Keratinocyte (primary cell): ENCODE measurements at regions not wholly inside any gene's neighbourhood (a gene's known extent, or its start where the extent isn't known, plus 50 kb on each side); places are given as distances from the start of the nearest gene placed in this dataset.

Experiments
- DNase-seq: peaks from one replicate; pipeline ENCODE4 v3.0.0-alpha.2; 2011; ENCODE audit warnings: low read depth, missing footprints, low spot score
- FAIRE-seq: peaks from 2 replicates; lab custom pipeline; 2011; peaks lifted over from hg19 to GRCh38; lab: Jason Lieb, UNC
- H2AFZ ChIP-seq: 2 replicates; pipeline ENCODE4 v1.6.0; 2012; ENCODE audit warnings: low read length, control low read depth, inconsistent platforms; ENCODE audit not compliant: control insufficient read depth
- H3K27ac ChIP-seq: 2 replicates; pipeline ENCODE4 v1.5.1; 2011; ENCODE audit warnings: low read length; ENCODE audit not compliant: control insufficient read depth, insufficient read depth
- H3K27me3 ChIP-seq: 3 replicates; pipeline ENCODE4 v1.6.0; 2011; ENCODE audit warnings: low read length; ENCODE audit not compliant: control insufficient read depth, insufficient read depth; ENCODE audit errors: extremely low read depth
- H3K36me3 ChIP-seq, 2 experiments: 2 replicates in 1 of 2; 3 replicates in 1 of 2; pipeline ENCODE4 v1.5.1; 2011; ENCODE audit warnings: low read length in 2 of 2, mild to moderate bottlenecking in 1 of 2; ENCODE audit not compliant: control insufficient read depth in 2 of 2, insufficient read depth in 2 of 2; ENCODE audit errors: extremely low read depth in 1 of 2
- H3K4me1 ChIP-seq: 3 replicates; pipeline ENCODE4 v1.5.1; 2011; ENCODE audit warnings: low read length; ENCODE audit not compliant: control insufficient read depth, insufficient read depth; ENCODE audit errors: extremely low read depth
- H3K4me2 ChIP-seq: 3 replicates; pipeline ENCODE4 v1.6.0; 2011; ENCODE audit warnings: low read depth, low read length; ENCODE audit not compliant: control insufficient read depth, insufficient read depth; ENCODE audit errors: extremely low read depth
- H3K4me3 ChIP-seq, 3 experiments: fragments of 200-600 bp in 1 of 3; sonication (generic) in 1 of 3; 2 replicates in 2 of 3; 3 replicates in 1 of 3; pipeline ENCODE4 v1.5.1; 2011 to 2016; ENCODE audit warnings: low read length in 3 of 3, mild to moderate bottlenecking in 3 of 3, control low read depth in 2 of 3, inconsistent platforms in 1 of 3, low read depth in 1 of 3, mixed read lengths in 1 of 3, mixed run types in 1 of 3, moderate library complexity in 1 of 3; ENCODE audit not compliant: control insufficient read depth in 2 of 3, insufficient read depth in 2 of 3; ENCODE audit errors: extremely low read depth in 1 of 3
- H3K79me2 ChIP-seq: 2 replicates; pipeline ENCODE4 v1.6.0; 2012; ENCODE audit warnings: low read length; ENCODE audit not compliant: control insufficient read depth, insufficient read depth
- H3K9ac ChIP-seq: 3 replicates; pipeline ENCODE4 v1.6.0; 2011; ENCODE audit warnings: low read length; ENCODE audit not compliant: control insufficient read depth, insufficient read depth; ENCODE audit errors: extremely low read depth
- H3K9me1 ChIP-seq: 3 replicates; pipeline ENCODE4 v1.6.0; 2011; ENCODE audit warnings: low read length; ENCODE audit not compliant: control insufficient read depth, insufficient read depth; ENCODE audit errors: extremely low read depth
- H3K9me3 ChIP-seq: 2 replicates; pipeline ENCODE4 v1.5.1; 2012; ENCODE audit warnings: low read depth, low read length; ENCODE audit not compliant: control insufficient read depth
- H4K20me1 ChIP-seq: 3 replicates; pipeline ENCODE4 v1.6.0; 2011; ENCODE audit warnings: low read length; ENCODE audit not compliant: control insufficient read depth, insufficient read depth; ENCODE audit errors: extremely low read depth
- EZH2 ChIP-seq: IDR thresholded peaks from one replicate; pipeline ENCODE4 v1.6.1; 2012; ENCODE audit warnings: inconsistent platforms, mild to moderate bottlenecking, low read length, moderate library complexity
- dilution Hi-C: fragments of 300-500 bp; cut with MboI; formaldehyde crosslinking; loops from one replicate; pipeline ENCODE4 v1.7.0; 2020; ENCODE audit warnings: low sequenced_read_pairs; ENCODE audit not compliant: extremely low pct_ligation_motif_present
- TF ChIP-seq, protein P1 (sequence below), 3 experiments: IDR thresholded peaks in 1 of 3; conservative IDR thresholded peaks in 1 of 3; optimal IDR thresholded peaks in 1 of 3; 2 replicates in 2 of 3; 3 replicates in 1 of 3; pipeline versions ENCODE3 to v1.5.1; 2011; ENCODE audit warnings: low read length in 3 of 3, mild to moderate bottlenecking in 3 of 3, moderate library complexity in 2 of 3, control low read depth in 1 of 3, inconsistent platforms in 1 of 3; ENCODE audit not compliant: insufficient read depth in 2 of 3; ENCODE audit errors: extremely low read depth in 1 of 3

- DNase-seq (no peak), FAIRE-seq (no peak)
- H3K9me1 ChIP-seq = no peaks in the 10 kb centered on the region
- H3K4me2 ChIP-seq = no peak overlapping the region
- TF ChIP-seq EZH2 = no peak
- TF ChIP-seq, protein P1, sequence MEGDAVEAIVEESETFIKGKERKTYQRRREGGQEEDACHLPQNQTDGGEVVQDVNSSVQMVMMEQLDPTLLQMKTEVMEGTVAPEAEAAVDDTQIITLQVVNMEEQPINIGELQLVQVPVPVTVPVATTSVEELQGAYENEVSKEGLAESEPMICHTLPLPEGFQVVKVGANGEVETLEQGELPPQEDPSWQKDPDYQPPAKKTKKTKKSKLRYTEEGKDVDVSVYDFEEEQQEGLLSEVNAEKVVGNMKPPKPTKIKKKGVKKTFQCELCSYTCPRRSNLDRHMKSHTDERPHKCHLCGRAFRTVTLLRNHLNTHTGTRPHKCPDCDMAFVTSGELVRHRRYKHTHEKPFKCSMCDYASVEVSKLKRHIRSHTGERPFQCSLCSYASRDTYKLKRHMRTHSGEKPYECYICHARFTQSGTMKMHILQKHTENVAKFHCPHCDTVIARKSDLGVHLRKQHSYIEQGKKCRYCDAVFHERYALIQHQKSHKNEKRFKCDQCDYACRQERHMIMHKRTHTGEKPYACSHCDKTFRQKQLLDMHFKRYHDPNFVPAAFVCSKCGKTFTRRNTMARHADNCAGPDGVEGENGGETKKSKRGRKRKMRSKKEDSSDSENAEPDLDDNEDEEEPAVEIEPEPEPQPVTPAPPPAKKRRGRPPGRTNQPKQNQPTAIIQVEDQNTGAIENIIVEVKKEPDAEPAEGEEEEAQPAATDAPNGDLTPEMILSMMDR (optimal IDR thresholded peaks at IDR 0.05 in 1 of 3, IDR thresholded peaks at IDR 0.05 in 1 of 3, conservative IDR thresholded peaks at IDR 0.05 in 1 of 3; ENCODE audit: extremely low read depth in 1 of 3, insufficient read depth in 2 of 3, low read length in 3 of 3) = no peak
- no peak overlapping the region for H3K4me3 ChIP-seq
- H3K4me1 ChIP-seq = no peaks in the 10 kb centered on the region
- no peaks in the 10 kb centered on the region for H4K20me1 ChIP-seq
- dilution Hi-C loops = no loop called here
- H3K9me3 ChIP-seq = no peaks in the 10 kb centered on the region
- no peaks in the 10 kb centered on the region for H3K36me3 ChIP-seq
- H3K9ac ChIP-seq = no peak overlapping the region
- no peak overlapping the region for H2AFZ ChIP-seq
- no peak overlapping the region for H3K27ac ChIP-seq
- no peaks in the 10 kb centered on the region for H3K79me2 ChIP-seq
- no peaks in the 10 kb centered on the region for H3K27me3 ChIP-seq
Observed at GRCh38 chr2:21461754-21462240, 338.0 kb downstream of the TDRD15 start.

DNA sequence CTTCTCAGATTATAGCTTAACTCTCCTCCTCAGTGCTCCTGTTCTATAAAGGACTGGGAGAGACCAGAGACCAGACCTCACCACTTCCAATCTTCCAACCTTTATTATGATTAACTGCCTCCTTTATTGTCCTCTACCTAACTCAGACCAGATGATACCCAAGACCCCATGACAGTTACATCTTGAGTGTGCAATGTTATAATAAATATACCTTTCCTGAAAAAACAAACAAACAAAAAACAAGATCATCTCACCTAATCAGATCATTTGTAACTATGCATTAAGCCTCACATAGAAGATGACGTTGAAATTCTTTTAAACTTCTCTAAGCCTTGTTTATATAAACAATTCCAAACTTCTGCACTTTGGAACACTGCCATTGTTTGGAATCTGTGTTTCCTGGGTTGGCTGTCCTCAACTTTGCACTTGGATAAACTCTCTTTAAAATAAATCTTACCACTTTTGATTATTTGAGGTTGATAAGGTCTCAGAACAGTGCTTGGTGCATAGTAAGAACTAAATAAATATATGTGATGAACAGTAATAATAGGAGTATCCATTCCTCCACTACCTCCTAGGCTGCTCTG, 342.7 kb downstream of the TDRD15 start:
- no peak overlapping the region for H3K4me2 ChIP-seq
- no peaks in the 10 kb centered on the region for H3K79me2 ChIP-seq
- no peak overlapping the region for H3K9ac ChIP-seq
- TF ChIP-seq, protein P1 (optimal IDR thresholded peaks at IDR 0.05 in 1 of 3, IDR thresholded peaks at IDR 0.05 in 1 of 3, conservative IDR thresholded peaks at IDR 0.05 in 1 of 3; ENCODE audit: extremely low read depth in 1 of 3, insufficient read depth in 2 of 3, low read length in 3 of 3) = no peak
- no peak for TF ChIP-seq EZH2
- FAIRE-seq = no peak
- H3K9me3 ChIP-seq = no peaks in the 10 kb centered on the region
- H4K20me1 ChIP-seq = no peaks in the 10 kb centered on the region
- no peaks in the 10 kb centered on the region for H3K9me1 ChIP-seq
- no peaks in the 10 kb centered on the region for H3K36me3 ChIP-seq
- dilution Hi-C loops = no loop called here
- H3K4me1 ChIP-seq = no peaks in the 10 kb centered on the region
- no peaks in the 10 kb centered on the region for H3K27me3 ChIP-seq
- H3K27ac ChIP-seq = no peak overlapping the region
- no peak for DNase-seq
- H3K4me3 ChIP-seq = no peak overlapping the region
- no peak overlapping the region for H2AFZ ChIP-seq
